ENCODE measurements at regions not wholly inside any gene's neighbourhood (a gene's known extent, or its start where the extent isn't known, plus 50 kb on each side); places are given as distances from the start of the nearest gene placed in this dataset.

DNA sequence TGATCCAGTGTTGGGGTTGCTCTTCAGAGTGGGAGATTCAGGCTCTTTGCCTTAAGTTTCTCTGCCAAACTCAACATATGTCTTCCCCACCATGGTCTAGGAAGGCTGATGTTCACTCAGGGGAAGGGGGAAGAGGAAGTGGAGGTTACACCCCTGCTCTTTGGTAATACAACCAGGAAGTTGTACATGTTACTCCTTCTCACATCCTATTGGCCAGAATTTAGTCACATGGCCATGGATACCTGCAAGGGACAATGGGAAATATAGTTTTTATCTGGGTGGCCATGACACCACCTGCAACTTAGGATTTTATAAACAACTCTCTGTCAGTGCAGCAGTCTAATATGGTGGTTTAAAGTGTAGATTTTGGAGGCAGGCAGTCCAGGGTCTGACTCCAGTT is 150.9 kb downstream of the TBX5 start:
- H3K36me3 ChIP-seq = no peaks in the 10 kb centered on the region
- ATAC-seq (no peak), DNase-seq (no peak)
- TF ChIP-seq, protein P1, sequence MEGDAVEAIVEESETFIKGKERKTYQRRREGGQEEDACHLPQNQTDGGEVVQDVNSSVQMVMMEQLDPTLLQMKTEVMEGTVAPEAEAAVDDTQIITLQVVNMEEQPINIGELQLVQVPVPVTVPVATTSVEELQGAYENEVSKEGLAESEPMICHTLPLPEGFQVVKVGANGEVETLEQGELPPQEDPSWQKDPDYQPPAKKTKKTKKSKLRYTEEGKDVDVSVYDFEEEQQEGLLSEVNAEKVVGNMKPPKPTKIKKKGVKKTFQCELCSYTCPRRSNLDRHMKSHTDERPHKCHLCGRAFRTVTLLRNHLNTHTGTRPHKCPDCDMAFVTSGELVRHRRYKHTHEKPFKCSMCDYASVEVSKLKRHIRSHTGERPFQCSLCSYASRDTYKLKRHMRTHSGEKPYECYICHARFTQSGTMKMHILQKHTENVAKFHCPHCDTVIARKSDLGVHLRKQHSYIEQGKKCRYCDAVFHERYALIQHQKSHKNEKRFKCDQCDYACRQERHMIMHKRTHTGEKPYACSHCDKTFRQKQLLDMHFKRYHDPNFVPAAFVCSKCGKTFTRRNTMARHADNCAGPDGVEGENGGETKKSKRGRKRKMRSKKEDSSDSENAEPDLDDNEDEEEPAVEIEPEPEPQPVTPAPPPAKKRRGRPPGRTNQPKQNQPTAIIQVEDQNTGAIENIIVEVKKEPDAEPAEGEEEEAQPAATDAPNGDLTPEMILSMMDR (IDR thresholded peaks at IDR 0.05) = no peak
- H3K27ac ChIP-seq = no peak overlapping the region
- H3K27me3 ChIP-seq = peaks cover 0 to 10% (median 0%) of the 10 kb centered on the region in 7 donors
- no peak overlapping the region for H3K4me3 ChIP-seq
- intact Hi-C loops (cut with DNase I) = no loop called here
- no peaks in the 10 kb centered on the region for H3K9me3 ChIP-seq
- H3K4me1 ChIP-seq = no peaks in the 10 kb centered on the region

DNA sequence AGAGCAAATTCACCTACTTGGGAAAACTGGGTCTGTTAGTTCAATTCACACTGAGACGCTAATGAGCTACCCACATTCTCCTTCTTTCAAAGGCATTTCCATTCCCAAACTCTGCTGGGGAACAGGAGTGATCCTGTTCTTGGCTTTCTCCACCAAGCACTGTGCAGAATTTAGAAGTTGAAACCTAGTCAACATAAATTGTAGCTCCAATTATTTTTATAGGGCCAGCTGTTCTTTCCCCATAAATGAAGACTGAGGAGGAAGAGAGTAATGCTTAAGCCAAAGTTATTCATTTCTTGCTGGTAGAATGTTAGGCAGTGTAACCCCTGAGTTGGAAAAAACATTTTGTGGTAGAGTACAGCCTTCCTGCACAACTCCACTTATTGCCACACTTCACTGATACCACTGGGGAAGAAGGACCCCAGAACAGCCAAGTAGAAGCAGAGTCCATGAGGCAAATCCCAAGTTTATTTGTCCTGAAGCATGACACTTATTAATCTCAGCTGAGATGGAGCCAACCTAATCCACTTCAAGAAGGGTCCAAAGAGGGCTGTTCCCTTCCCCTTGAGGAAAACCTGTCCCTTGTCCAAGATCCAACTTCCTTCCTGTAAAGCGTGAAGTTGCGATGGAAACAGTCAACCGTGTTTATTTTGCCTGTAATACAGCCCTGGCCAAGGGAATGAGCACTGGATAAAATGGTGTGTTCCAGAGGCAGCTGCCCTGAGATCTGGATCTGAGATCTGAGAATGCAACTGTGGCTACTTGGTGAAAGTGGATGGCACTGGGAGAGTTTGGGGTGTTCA is 151.8 kb downstream of the TBX5 start:
- H3K27me3 ChIP-seq = peaks cover 0 to 10% (median 0%) of the 10 kb centered on the region in 7 donors
- H3K9me3 ChIP-seq = no peaks in the 10 kb centered on the region
- no peak overlapping the region for H3K4me3 ChIP-seq
- H3K27ac ChIP-seq = no peak overlapping the region
- H3K4me1 ChIP-seq = no peaks in the 10 kb centered on the region
- TF ChIP-seq, protein P1 (IDR thresholded peaks at IDR 0.05) = no peak
- ATAC-seq (peak in 2 of 8 donors; percentile 4 to 17), DNase-seq (no peak)
- intact Hi-C loops (cut with DNase I) = no loop called here
- WGBS, 2 donors = 57 to 66% methylated on average over 4 of the region's 4 CpGs
- no peaks in the 10 kb centered on the region for H3K36me3 ChIP-seq

DNA sequence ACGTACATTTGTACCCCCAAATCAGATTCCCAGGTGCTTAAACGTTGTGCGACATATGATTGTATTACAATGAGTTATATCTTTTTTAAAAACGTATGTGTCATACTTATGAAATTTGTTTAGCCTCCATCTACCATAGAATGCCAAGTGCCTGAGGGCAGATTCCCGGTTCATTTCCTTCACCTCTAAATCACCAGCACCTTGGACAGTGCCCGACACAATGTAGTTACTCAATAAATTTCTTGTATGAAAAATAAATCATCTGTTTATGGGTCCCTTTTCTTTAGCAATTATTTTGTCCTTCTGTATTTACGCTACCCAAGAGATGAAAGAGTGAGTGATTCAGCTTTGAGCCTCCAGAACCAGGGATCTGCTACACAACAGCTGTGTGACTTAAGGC is 157.4 kb downstream of the TBX5 start:
- H3K27ac ChIP-seq = no peak overlapping the region
- peaks cover 0 to 14% (median 8%) of the 10 kb centered on the region in 7 donors for H3K27me3 ChIP-seq
- H3K36me3 ChIP-seq = no peaks in the 10 kb centered on the region
- TF ChIP-seq, protein P1 (IDR thresholded peaks at IDR 0.05) = no peak
- ATAC-seq (no peak), DNase-seq (no peak)
- H3K4me3 ChIP-seq = no peak overlapping the region
- H3K4me1 ChIP-seq = no peaks in the 10 kb centered on the region
- no peaks in the 10 kb centered on the region for H3K9me3 ChIP-seq
- intact Hi-C loops (cut with DNase I) = loop anchor here in 3 of 10 donors (5.0 to 10.0 kb wide), 3 partner anchors 216 to 229 kb away; no protein-coding TSS in a partner anchor
- 76 to 88% methylated on average over 7 of the region's 7 CpGs for WGBS, 2 donors

DNA sequence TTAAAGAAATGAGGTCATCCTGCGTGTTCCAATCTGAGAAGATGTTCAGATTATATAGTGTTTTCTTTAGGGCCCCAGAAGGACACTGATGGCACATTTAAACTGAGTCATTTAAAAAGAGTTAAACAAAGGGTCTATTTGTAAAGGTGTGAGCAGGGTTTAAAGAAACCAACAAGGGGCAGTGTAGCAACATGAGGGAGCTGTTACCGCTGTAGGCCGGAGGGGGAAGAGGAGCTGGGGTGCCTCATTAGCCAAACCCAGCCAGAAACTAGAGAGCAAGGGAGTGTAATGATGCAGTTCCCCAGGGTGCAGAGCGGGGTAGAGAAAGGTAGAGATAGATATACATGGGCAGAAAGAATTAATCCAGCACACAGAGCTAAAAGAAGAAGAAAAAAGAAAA is 160.4 kb downstream of the TBX5 start:
- H3K4me3 ChIP-seq = no peak overlapping the region
- WGBS, 2 donors = 42 to 44% methylated on average over 4 of the region's 4 CpGs
- peak in 4 of 8 donors; percentile 35 to 78 (median 43) for ATAC-seq
- H3K4me1 ChIP-seq = peaks cover 0 to 4% (median 0%) of the 10 kb centered on the region in 9 donors
- no peaks in the 10 kb centered on the region for H3K9me3 ChIP-seq
- TF ChIP-seq, protein P1 (IDR thresholded peaks at IDR 0.05) = peak in 6 of 9 donors; percentile 9 to 49 (median 36)
- H3K27me3 ChIP-seq = peaks cover 0 to 18% (median 9%) of the 10 kb centered on the region in 7 donors
- H3K27ac ChIP-seq = no peak overlapping the region
- no peaks in the 10 kb centered on the region for H3K36me3 ChIP-seq
- no peak for DNase-seq
- intact Hi-C loops (cut with DNase I) = loop anchor here in 3 of 10 donors (5.0 to 10.0 kb wide), 3 partner anchors 219 to 232 kb away; no protein-coding TSS in a partner anchor
